ENCODE measurements at regions not wholly inside any gene's neighbourhood (a gene's known extent, or its start where the extent isn't known, plus 50 kb on each side); places are given as distances from the start of the nearest gene placed in this dataset.

GRCh38 chr14:40271480-40271879 lies 839.2 kb upstream of the FBXO33 start:
- TF ChIP-seq TCF7L2 (IDR thresholded peaks at IDR 0.05; ENCODE audit: low read depth, low read length) (no peak), CTCF (IDR thresholded peaks at IDR 0.05) (no peak), REST (IDR thresholded peaks at IDR 0.05; ENCODE audit: insufficient read depth in 1 of 2, low read depth in 2 of 2, low read length in 1 of 2) (no peak), POLR2AphosphoS5 (IDR thresholded peaks at IDR 0.05; ENCODE audit: low read depth, low read length) (no peak), SIN3A (IDR thresholded peaks at IDR 0.05; ENCODE audit: borderline replicate concordance, insufficient read depth, low read depth, low read length) (no peak)

Data from Panc1 (cell line).